IMR-90 (cell line): ENCODE measurements at regions not wholly inside any gene's neighbourhood (a gene's known extent, or its start where the extent isn't known, plus 50 kb on each side); places are given as distances from the start of the nearest gene placed in this dataset.

Source experiments
- ATAC-seq: fragments of 200-7000 bp; cut with Tn5 transposase; 2 replicates; pipeline ENCODE4 v1.9.1; 2020; ENCODE audit warnings: low read depth, mild to moderate bottlenecking, moderate library complexity
- BruUV-seq: library from RNA; stranded (reverse); fragments of 400-500 nt; replicated peaks from 2 replicates; lab custom pipeline; 2021; lab: Mats Ljungman, UMichigan
- CTCF ChIA-PET: fragments of 300-600 bp; formaldehyde crosslinking; extraction: SDS; loops from one replicate; lab custom pipeline; 2021; ENCODE audit warnings: antibody characterized with exemption; lab: Yijun Ruan, JAX
- POLR2A ChIA-PET: fragments of 300-600 bp; sonication (Branson Sonifier 250); formaldehyde crosslinking; loops from one replicate; lab custom pipeline; 2022; ENCODE audit warnings: antibody characterized with exemption; ENCODE audit not compliant: unreplicated experiment; lab: Charles Lee
- DNase-seq: peaks from one replicate; pipeline ENCODE4 v3.0.0; 2013
- H2AFZ ChIP-seq: replicated peaks from 2 replicates; pipeline ENCODE3; 2013; ENCODE audit warnings: low read length, mild to moderate bottlenecking; ENCODE audit not compliant: poor library complexity
- H2AK5ac ChIP-seq: 2 replicates; pipeline ENCODE4 v1.6.1; 2013; ENCODE audit warnings: low read depth, low read length, inconsistent platforms
- H2AK9ac ChIP-seq: replicated peaks from 2 replicates; pipeline ENCODE3; 2013; ENCODE audit warnings: mild to moderate bottlenecking, low read depth, low read length, moderate library complexity; ENCODE audit not compliant: poor library complexity
- H2BK120ac ChIP-seq: 2 replicates; pipeline ENCODE4 v1.6.1; 2013; ENCODE audit warnings: low read depth, low read length, inconsistent platforms
- H2BK15ac ChIP-seq: 3 replicates; pipeline ENCODE4 v1.6.1; 2013; ENCODE audit warnings: low read depth, low read length, inconsistent platforms
- H2BK20ac ChIP-seq: 2 replicates; pipeline ENCODE4 v1.6.1; 2013; ENCODE audit warnings: low read depth, mild to moderate bottlenecking, inconsistent platforms, low read length, moderate library complexity
- H2BK5ac ChIP-seq: 2 replicates; pipeline ENCODE4 v1.6.1; 2013; ENCODE audit warnings: mild to moderate bottlenecking, low read depth, low read length, inconsistent platforms; ENCODE audit not compliant: poor library complexity, severe bottlenecking
- H3K14ac ChIP-seq: replicated peaks from 2 replicates; pipeline ENCODE4 v1.6.1; 2013; ENCODE audit warnings: low read depth, low read length, inconsistent platforms
- H3K18ac ChIP-seq: 2 replicates; pipeline ENCODE4 v1.6.1; 2013; ENCODE audit warnings: low read depth, low read length, control low read depth
- H3K23ac ChIP-seq: 2 replicates; pipeline ENCODE4 v1.6.1; 2013; ENCODE audit warnings: low read depth, low read length, inconsistent platforms
- H3K27ac ChIP-seq: 2 replicates; pipeline ENCODE4 v1.5.1; 2013; ENCODE audit warnings: mild to moderate bottlenecking, control low read depth, low read length; ENCODE audit not compliant: insufficient read depth
- H3K27me3 ChIP-seq: 2 replicates; pipeline ENCODE4 v1.6.1; 2013; ENCODE audit warnings: low read length; ENCODE audit not compliant: control insufficient read depth, insufficient read depth
- H3K36me3 ChIP-seq: 2 replicates; pipeline ENCODE4 v1.6.1; 2013; ENCODE audit warnings: low read length, mixed read lengths; ENCODE audit not compliant: control insufficient read depth, insufficient read depth
- H3K4ac ChIP-seq: 2 replicates; pipeline ENCODE4 v1.6.1; 2013; ENCODE audit warnings: low read depth, low read length, inconsistent platforms
- H3K4me1 ChIP-seq: 2 replicates; pipeline ENCODE4 v1.6.1; 2013; ENCODE audit warnings: low read length, mixed read lengths; ENCODE audit not compliant: control insufficient read depth, insufficient read depth
- H3K4me2 ChIP-seq: 2 replicates; pipeline ENCODE4 v1.6.1; 2013; ENCODE audit warnings: low read depth, mild to moderate bottlenecking, control low read depth, low read length, moderate library complexity
- H3K4me3 ChIP-seq: 2 replicates; pipeline ENCODE4 v1.5.1; 2013; ENCODE audit warnings: low read depth, mild to moderate bottlenecking, control low read depth, low read length, moderate library complexity; ENCODE audit not compliant: insufficient read depth
- H3K56ac ChIP-seq: 2 replicates; pipeline ENCODE4 v1.6.1; 2013; ENCODE audit warnings: low read length, inconsistent platforms; ENCODE audit not compliant: insufficient read depth; ENCODE audit errors: extremely low read depth
- H3K79me1 ChIP-seq, 2 experiments: 2 replicates each; pipeline ENCODE4 v1.6.1; 2013; ENCODE audit warnings: low read length in 2 of 2, inconsistent platforms in 1 of 2, low read depth in 1 of 2
- H3K9ac ChIP-seq: 2 replicates; pipeline ENCODE4 v1.6.1; 2013; ENCODE audit warnings: low read depth, low read length, control low read depth
- H3K9me1 ChIP-seq: 2 replicates; pipeline ENCODE4 v1.6.1; 2013; ENCODE audit warnings: low read length, inconsistent platforms; ENCODE audit not compliant: insufficient read depth
- H3K9me3 ChIP-seq: 2 replicates; pipeline ENCODE4 v1.6.1; 2013; ENCODE audit warnings: low read length; ENCODE audit not compliant: control insufficient read depth, insufficient read depth
- H4K20me1 ChIP-seq: 2 replicates; pipeline ENCODE4 v1.6.1; 2013; ENCODE audit warnings: low read length, inconsistent platforms; ENCODE audit not compliant: insufficient read depth
- H4K5ac ChIP-seq: 2 replicates; pipeline ENCODE4 v1.6.1; 2013; ENCODE audit warnings: mild to moderate bottlenecking, low read depth, low read length, control low read depth
- H4K8ac ChIP-seq, 2 experiments: 2 replicates each; pipeline ENCODE4 v1.6.1; 2013; ENCODE audit warnings: low read depth in 2 of 2, low read length in 2 of 2, control low read depth in 1 of 2, inconsistent platforms in 1 of 2
- H4K91ac ChIP-seq: 2 replicates; pipeline ENCODE4 v1.6.1; 2013; ENCODE audit warnings: low read depth, low read length, inconsistent platforms; ENCODE audit not compliant: insufficient read depth
- BHLHE40 ChIP-seq: fragments of 150-350 bp; IDR thresholded peaks from 2 replicates; pipeline ENCODE4 v1.6.1; 2016; ENCODE audit warnings: mild to moderate bottlenecking, low read depth, low read length
- CEBPB ChIP-seq: IDR thresholded peaks from 2 replicates; pipeline ENCODE4 v1.6.1; 2012; ENCODE audit warnings: low read depth, low read length, improper control_type of control experiment
- CHD1 ChIP-seq: IDR thresholded peaks from 2 replicates; pipeline ENCODE4 v1.6.1; 2012; ENCODE audit warnings: low read depth, low read length, improper control_type of control experiment
- ELK1 ChIP-seq: fragments of 150-350 bp; IDR thresholded peaks from 2 replicates; pipeline ENCODE4 v1.6.1; 2016; ENCODE audit warnings: low read depth, mild to moderate bottlenecking, low read length, moderate library complexity, borderline replicate concordance
- FOS ChIP-seq: fragments of 150-350 bp; IDR thresholded peaks from 2 replicates; pipeline ENCODE4 v1.6.1; 2016; ENCODE audit warnings: low read depth, low read length
- MAZ ChIP-seq: IDR thresholded peaks from 2 replicates; pipeline ENCODE4 v1.6.1; 2012; ENCODE audit warnings: low read depth, mild to moderate bottlenecking, low read length, improper control_type of control experiment, moderate library complexity, borderline replicate concordance
- NFE2L2 ChIP-seq: fragments of 150-350 bp; IDR thresholded peaks from 2 replicates; pipeline ENCODE4 v1.6.1; 2016; ENCODE audit warnings: low read depth, mild to moderate bottlenecking, low read length
- RAD21 ChIP-seq: IDR thresholded peaks from 2 replicates; pipeline ENCODE4 v1.6.1; 2012; ENCODE audit warnings: low read length, improper control_type of control experiment
- RCOR1 ChIP-seq: IDR thresholded peaks from 2 replicates; pipeline ENCODE4 v1.6.1; 2012; ENCODE audit warnings: mild to moderate bottlenecking, low read length, improper control_type of control experiment; ENCODE audit not compliant: insufficient replicate concordance
- RFX5 ChIP-seq: IDR thresholded peaks from 2 replicates; pipeline ENCODE4 v1.8.0; 2012; ENCODE audit warnings: low read depth, mild to moderate bottlenecking, low read length, moderate library complexity
- SMC3 ChIP-seq: fragments of 150-350 bp; IDR thresholded peaks from 2 replicates; pipeline ENCODE4 v1.6.1; 2016; ENCODE audit warnings: low read depth, mild to moderate bottlenecking, antibody characterized with exemption, low read length, moderate library complexity
- dilution Hi-C: fragments of 300-500 bp; cut with HindIII; formaldehyde crosslinking; loops from one replicate; pipeline ENCODE4 v1.14.3; 2018; ENCODE audit warnings: low sequenced_read_pairs; ENCODE audit not compliant: unreplicated experiment
- in situ Hi-C: fragments of 300-500 bp; cut with MboI; formaldehyde crosslinking; loops from 3 replicates; pipeline ENCODE4 v1.14.3; 2019; ENCODE audit warnings: low sequenced_read_pairs, inconsistent platforms, mixed read lengths
- intact Hi-C: fragments of 100-400 bp; cut with micrococcal nuclease; formaldehyde crosslinking; loops from 2 replicates; pipeline ENCODE4 v1.10.0; 2022

DNA sequence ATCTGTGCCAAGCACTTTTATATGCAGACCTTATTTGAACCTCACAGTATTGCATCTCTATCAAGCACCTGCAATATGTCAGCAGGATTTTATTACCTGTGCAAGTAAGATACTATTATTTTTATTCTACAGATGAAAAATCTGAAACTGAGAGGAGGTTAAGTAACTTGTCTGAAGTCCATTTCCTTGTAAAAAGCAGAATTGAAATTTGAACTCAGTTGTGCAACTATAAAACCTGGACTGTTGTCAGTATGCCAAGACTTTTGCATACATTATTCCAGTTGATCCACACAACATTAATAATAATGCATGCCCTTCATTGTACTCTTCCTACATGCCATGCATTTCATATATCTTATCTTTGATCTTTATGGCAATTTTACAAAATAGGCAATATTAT is 82.2 kb upstream of the BRINP1 start:
- Histone ChIP-seq H4K91ac (no peak overlapping the region), H2BK20ac (no peak overlapping the region), H3K79me1 (no peaks in the 10 kb centered on the region), H2AK9ac (no peak overlapping the region), H2AK5ac (no peak overlapping the region), H3K18ac (no peak overlapping the region), H3K4me2 (no peak overlapping the region), H2AFZ (no peak overlapping the region), H4K20me1 (no peaks in the 10 kb centered on the region), H2BK5ac (no peak overlapping the region), H4K8ac (no peak overlapping the region), H3K56ac (no peak overlapping the region), H3K36me3 (no peaks in the 10 kb centered on the region), H4K5ac (no peak overlapping the region), H3K9ac (no peak overlapping the region), H2BK120ac (no peak overlapping the region), H3K14ac (no peak overlapping the region), H3K4me1 (no peaks in the 10 kb centered on the region), H3K4me3 (no peak overlapping the region), H3K27ac (no peak overlapping the region), H3K9me1 (no peaks in the 10 kb centered on the region), H3K23ac (no peak overlapping the region), H3K4ac (no peak overlapping the region), H2BK15ac (no peak overlapping the region), H3K9me3 (peaks cover 5% of the 10 kb centered on the region), H3K27me3 (no peaks in the 10 kb centered on the region)
- dilution Hi-C loops: no loop called here
- intact Hi-C loops: no loop called here
- DNase-seq: no peak
- in situ Hi-C loops: no loop called here
- POLR2A ChIA-PET: no interaction called here
- ATAC-seq: no peak
- BruUV-seq: no TSS peak
- CTCF ChIA-PET: no interaction called here
- TF ChIP-seq RCOR1 (no peak), ELK1 (no peak), CHD1 (no peak), CEBPB (no peak), BHLHE40 (no peak), RAD21 (no peak), FOS (no peak), NFE2L2 (no peak), MAZ (no peak), RFX5 (no peak), SMC3 (no peak)
